HEK293 (cell line): ENCODE measurements at regions not wholly inside any gene's neighbourhood (a gene's known extent, or its start where the extent isn't known, plus 50 kb on each side); places are given as distances from the start of the nearest gene placed in this dataset.

Experiments
- SETDB1 ChIP-seq: IDR thresholded peaks from one replicate; pipeline ENCODE4 v1.6.1; 2017; ENCODE audit warnings: mild to moderate bottlenecking, low read length, moderate library complexity, mixed read lengths; ENCODE audit not compliant: insufficient read length
- TCF7L2 ChIP-seq: IDR thresholded peaks from 2 replicates; pipeline ENCODE4 v1.6.1; 2011; ENCODE audit warnings: low read depth, mild to moderate bottlenecking, inconsistent platforms, low read length, moderate library complexity, borderline replicate concordance
- TRIM28 ChIP-seq: IDR thresholded peaks from 2 replicates; pipeline ENCODE4 v1.6.1; 2011; ENCODE audit warnings: low read length, control low read depth, borderline replicate concordance
- YY1 ChIP-seq: fragments of 450-650 bp; formaldehyde crosslinking; IDR thresholded peaks from 2 replicates; pipeline ENCODE4 v1.5.1; 2018; ENCODE audit warnings: missing biosample characterization, missing genetic modification characterization
- ZBTB21 ChIP-seq: fragments of 450-650 bp; formaldehyde crosslinking; IDR thresholded peaks from 2 replicates; pipeline ENCODE4 v1.5.1; 2017; ENCODE audit warnings: missing biosample characterization, missing genetic modification characterization
- ZFP3 ChIP-seq: fragments of 450-650 bp; formaldehyde crosslinking; IDR thresholded peaks from 2 replicates; pipeline ENCODE4 v1.5.1; 2016; ENCODE audit warnings: low read depth, missing biosample characterization, missing genetic modification characterization
- ZNF121 ChIP-seq: fragments of 450-650 bp; formaldehyde crosslinking; IDR thresholded peaks from 2 replicates; pipeline ENCODE4 v1.5.1; 2016; ENCODE audit warnings: missing biosample characterization, missing genetic modification characterization
- ZNF211 ChIP-seq: fragments of 450-650 bp; formaldehyde crosslinking; IDR thresholded peaks from 2 replicates; pipeline ENCODE4 v1.5.1; 2016; ENCODE audit warnings: low read depth, missing biosample characterization, missing genetic modification characterization
- ZNF274 ChIP-seq, 2 experiments: fragments of 200-500 bp in 1 of 2; fragments of 450-650 bp in 1 of 2; sonication (Bioruptor generic) in 1 of 2; formaldehyde crosslinking in 1 of 2; IDR thresholded peaks; 2 replicates each; pipeline versions ENCODE4 v1.5.1 to v1.6.1; 2014 to 2016; ENCODE audit warnings: borderline replicate concordance in 1 of 2, inconsistent platforms in 1 of 2, low read length in 1 of 2, missing biosample characterization in 1 of 2, missing genetic modification characterization in 1 of 2
- ZNF501 ChIP-seq: fragments of 450-650 bp; formaldehyde crosslinking; IDR thresholded peaks from 2 replicates; pipeline ENCODE4 v1.5.1; 2016; ENCODE audit warnings: missing biosample characterization, missing genetic modification characterization
- ZNF707 ChIP-seq: fragments of 450-650 bp; formaldehyde crosslinking; IDR thresholded peaks from 2 replicates; pipeline ENCODE4 v1.5.1; 2016; ENCODE audit warnings: missing biosample characterization, missing genetic modification characterization
- TF ChIP-seq, protein P1 (sequence below): fragments of 450-650 bp; formaldehyde crosslinking; IDR thresholded peaks from 2 replicates; pipeline ENCODE4 v1.5.1; 2016; ENCODE audit warnings: missing biosample characterization, missing genetic modification characterization
- TF ChIP-seq, protein P2 (sequence below): fragments of 450-650 bp; formaldehyde crosslinking; IDR thresholded peaks from 2 replicates; pipeline ENCODE4 v1.5.1; 2016; ENCODE audit warnings: missing biosample characterization, missing genetic modification characterization
- TF ChIP-seq, protein P3 (sequence below): fragments of 450-650 bp; formaldehyde crosslinking; IDR thresholded peaks from 2 replicates; pipeline ENCODE4 v1.5.1; 2016; ENCODE audit warnings: missing biosample characterization, missing genetic modification characterization, borderline replicate concordance

DNA sequence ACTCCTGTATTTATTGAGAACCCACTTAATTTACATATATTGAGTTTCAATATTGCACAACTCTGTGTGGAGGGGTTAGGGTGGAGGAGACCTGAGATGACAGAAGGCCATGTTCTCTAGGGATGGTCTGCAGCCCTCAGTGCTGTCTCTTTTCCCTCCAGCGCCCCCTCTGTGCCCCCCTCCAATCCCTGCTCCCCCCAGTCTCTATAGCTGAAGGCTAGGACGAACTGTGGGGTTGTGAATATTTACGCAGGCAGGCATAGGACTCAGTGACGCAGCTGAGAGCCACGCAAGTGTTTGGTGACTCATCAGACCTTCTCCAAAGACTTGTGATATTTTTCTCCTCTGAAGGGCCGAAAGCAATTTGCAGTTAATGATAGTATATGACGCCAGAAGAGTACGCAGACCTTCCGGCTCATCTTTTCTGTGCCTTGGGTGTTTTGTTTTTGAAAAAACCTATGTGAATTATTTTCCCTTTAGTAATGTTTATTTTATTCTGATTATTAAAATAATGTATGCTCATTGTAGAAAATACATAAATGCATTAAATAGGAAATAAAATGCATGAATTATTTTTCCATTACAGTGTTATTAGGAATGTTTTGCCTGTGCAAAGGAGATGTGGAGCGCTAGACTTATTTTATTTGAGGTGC is 85.3 kb downstream of the SLC25A47 start:
- TF ChIP-seq ZNF707 (tag by site-specific recombination) (no peak), TRIM28 (no peak), YY1 (tag by site-specific recombination) (no peak), ZNF121 (tag by site-specific recombination) (no peak), ZBTB21 (peak; percentile 96), ZNF501 (tag by site-specific recombination) (no peak), TCF7L2 (no peak), ZNF211 (tag by site-specific recombination) (no peak), ZNF274 (IDR thresholded peaks at IDR 0.05; ENCODE audit: low read length) (no peak), ZNF274 (tag by site-specific recombination; IDR thresholded peaks at IDR 0.05; ENCODE audit: borderline replicate concordance) (no peak), SETDB1 (no peak), ZFP3 (tag by site-specific recombination) (no peak)
- TF ChIP-seq, protein P1, sequence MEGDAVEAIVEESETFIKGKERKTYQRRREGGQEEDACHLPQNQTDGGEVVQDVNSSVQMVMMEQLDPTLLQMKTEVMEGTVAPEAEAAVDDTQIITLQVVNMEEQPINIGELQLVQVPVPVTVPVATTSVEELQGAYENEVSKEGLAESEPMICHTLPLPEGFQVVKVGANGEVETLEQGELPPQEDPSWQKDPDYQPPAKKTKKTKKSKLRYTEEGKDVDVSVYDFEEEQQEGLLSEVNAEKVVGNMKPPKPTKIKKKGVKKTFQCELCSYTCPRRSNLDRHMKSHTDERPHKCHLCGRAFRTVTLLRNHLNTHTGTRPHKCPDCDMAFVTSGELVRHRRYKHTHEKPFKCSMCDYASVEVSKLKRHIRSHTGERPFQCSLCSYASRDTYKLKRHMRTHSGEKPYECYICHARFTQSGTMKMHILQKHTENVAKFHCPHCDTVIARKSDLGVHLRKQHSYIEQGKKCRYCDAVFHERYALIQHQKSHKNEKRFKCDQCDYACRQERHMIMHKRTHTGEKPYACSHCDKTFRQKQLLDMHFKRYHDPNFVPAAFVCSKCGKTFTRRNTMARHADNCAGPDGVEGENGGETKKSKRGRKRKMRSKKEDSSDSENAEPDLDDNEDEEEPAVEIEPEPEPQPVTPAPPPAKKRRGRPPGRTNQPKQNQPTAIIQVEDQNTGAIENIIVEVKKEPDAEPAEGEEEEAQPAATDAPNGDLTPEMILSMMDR (tag by site-specific recombination): no peak
- TF ChIP-seq, protein P2, sequence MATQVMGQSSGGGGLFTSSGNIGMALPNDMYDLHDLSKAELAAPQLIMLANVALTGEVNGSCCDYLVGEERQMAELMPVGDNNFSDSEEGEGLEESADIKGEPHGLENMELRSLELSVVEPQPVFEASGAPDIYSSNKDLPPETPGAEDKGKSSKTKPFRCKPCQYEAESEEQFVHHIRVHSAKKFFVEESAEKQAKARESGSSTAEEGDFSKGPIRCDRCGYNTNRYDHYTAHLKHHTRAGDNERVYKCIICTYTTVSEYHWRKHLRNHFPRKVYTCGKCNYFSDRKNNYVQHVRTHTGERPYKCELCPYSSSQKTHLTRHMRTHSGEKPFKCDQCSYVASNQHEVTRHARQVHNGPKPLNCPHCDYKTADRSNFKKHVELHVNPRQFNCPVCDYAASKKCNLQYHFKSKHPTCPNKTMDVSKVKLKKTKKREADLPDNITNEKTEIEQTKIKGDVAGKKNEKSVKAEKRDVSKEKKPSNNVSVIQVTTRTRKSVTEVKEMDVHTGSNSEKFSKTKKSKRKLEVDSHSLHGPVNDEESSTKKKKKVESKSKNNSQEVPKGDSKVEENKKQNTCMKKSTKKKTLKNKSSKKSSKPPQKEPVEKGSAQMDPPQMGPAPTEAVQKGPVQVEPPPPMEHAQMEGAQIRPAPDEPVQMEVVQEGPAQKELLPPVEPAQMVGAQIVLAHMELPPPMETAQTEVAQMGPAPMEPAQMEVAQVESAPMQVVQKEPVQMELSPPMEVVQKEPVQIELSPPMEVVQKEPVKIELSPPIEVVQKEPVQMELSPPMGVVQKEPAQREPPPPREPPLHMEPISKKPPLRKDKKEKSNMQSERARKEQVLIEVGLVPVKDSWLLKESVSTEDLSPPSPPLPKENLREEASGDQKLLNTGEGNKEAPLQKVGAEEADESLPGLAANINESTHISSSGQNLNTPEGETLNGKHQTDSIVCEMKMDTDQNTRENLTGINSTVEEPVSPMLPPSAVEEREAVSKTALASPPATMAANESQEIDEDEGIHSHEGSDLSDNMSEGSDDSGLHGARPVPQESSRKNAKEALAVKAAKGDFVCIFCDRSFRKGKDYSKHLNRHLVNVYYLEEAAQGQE (tag by site-specific recombination): no peak
- TF ChIP-seq, protein P3, sequence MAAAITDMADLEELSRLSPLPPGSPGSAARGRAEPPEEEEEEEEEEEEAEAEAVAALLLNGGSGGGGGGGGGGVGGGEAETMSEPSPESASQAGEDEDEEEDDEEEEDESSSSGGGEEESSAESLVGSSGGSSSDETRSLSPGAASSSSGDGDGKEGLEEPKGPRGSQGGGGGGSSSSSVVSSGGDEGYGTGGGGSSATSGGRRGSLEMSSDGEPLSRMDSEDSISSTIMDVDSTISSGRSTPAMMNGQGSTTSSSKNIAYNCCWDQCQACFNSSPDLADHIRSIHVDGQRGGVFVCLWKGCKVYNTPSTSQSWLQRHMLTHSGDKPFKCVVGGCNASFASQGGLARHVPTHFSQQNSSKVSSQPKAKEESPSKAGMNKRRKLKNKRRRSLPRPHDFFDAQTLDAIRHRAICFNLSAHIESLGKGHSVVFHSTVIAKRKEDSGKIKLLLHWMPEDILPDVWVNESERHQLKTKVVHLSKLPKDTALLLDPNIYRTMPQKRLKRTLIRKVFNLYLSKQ (tag by site-specific recombination): no peak
